ENCODE measurements at regions not wholly inside any gene's neighbourhood (a gene's known extent, or its start where the extent isn't known, plus 50 kb on each side); places are given as distances from the start of the nearest gene placed in this dataset.

GRCh38 chr4:130257271-130257670 is 1161.3 kb downstream of the C4orf33 start:
- TF ChIP-seq CTCF (IDR thresholded peaks at IDR 0.05) (no peak), POLR2A (IDR thresholded peaks at IDR 0.05) (no peak)
